ENCODE measurements at regions not wholly inside any gene's neighbourhood (a gene's known extent, or its start where the extent isn't known, plus 50 kb on each side); places are given as distances from the start of the nearest gene placed in this dataset.

- no peak overlapping the region for H3K27ac ChIP-seq (ENCODE audit: insufficient read depth, low read depth, low read length)
- DNase-seq (ENCODE audit: low read depth, low spot score) (no peak), FAIRE-seq (no peak)
- H3K4me1 ChIP-seq (ENCODE audit: control insufficient read depth, extremely low read depth, insufficient read depth, low read length), result no peaks in the 10 kb centered on the region
- no peak overlapping the region for H3K9ac ChIP-seq (replicated peaks; ENCODE audit: extremely low read depth, insufficient read depth, low read length)
- POLR2A ChIA-PET, result no interaction called here
- CTCF ChIA-PET, result interaction anchor here (1.0 to 1.2 kb wide), 2 partner anchors 74 to 294 kb away, joined by 3 to 4 read pairs; no protein-coding TSS in a partner anchor
- intact Hi-C loops (cut with micrococcal nuclease), result no loop called here
- dilution Hi-C loops (cut with MboI; ENCODE audit: extremely low pct_ligation_motif_present, low sequenced_read_pairs), result no loop called here
- no peaks in the 10 kb centered on the region for H3K79me2 ChIP-seq (ENCODE audit: control insufficient read depth, insufficient read depth, low read length)
- H3K4me3 ChIP-seq (replicated peaks in 1 of 3; ENCODE audit: insufficient read depth in 1 of 3, low read depth in 1 of 3, low read length in 3 of 3), result no peak overlapping the region
- no peak overlapping the region for H3K4me2 ChIP-seq (ENCODE audit: insufficient read depth, low read length)
- H3K9me3 ChIP-seq (replicated peaks; ENCODE audit: control insufficient read depth, insufficient read depth, low read length), result no peaks in the 10 kb centered on the region
- TF ChIP-seq, protein P1, sequence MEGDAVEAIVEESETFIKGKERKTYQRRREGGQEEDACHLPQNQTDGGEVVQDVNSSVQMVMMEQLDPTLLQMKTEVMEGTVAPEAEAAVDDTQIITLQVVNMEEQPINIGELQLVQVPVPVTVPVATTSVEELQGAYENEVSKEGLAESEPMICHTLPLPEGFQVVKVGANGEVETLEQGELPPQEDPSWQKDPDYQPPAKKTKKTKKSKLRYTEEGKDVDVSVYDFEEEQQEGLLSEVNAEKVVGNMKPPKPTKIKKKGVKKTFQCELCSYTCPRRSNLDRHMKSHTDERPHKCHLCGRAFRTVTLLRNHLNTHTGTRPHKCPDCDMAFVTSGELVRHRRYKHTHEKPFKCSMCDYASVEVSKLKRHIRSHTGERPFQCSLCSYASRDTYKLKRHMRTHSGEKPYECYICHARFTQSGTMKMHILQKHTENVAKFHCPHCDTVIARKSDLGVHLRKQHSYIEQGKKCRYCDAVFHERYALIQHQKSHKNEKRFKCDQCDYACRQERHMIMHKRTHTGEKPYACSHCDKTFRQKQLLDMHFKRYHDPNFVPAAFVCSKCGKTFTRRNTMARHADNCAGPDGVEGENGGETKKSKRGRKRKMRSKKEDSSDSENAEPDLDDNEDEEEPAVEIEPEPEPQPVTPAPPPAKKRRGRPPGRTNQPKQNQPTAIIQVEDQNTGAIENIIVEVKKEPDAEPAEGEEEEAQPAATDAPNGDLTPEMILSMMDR (IDR thresholded peaks at IDR 0.05; ENCODE audit: extremely low read depth in 1 of 2, insufficient read depth in 1 of 2, low read depth in 1 of 2, low read length in 2 of 2), result no peak
- no peak for TF ChIP-seq FOS (IDR thresholded peaks at IDR 0.05; ENCODE audit: borderline replicate concordance, insufficient read depth, low read length)
- TF ChIP-seq MYC (IDR thresholded peaks at IDR 0.05; ENCODE audit: low read depth, low read length), result no peak
- no peak for TF ChIP-seq JUN (IDR thresholded peaks at IDR 0.05; ENCODE audit: borderline replicate concordance, insufficient read depth, insufficient read length, low read depth)
- no peak for TF ChIP-seq POLR2AphosphoS5 (IDR thresholded peaks at IDR 0.05; ENCODE audit: insufficient read depth, low read depth, low read length)
- TF ChIP-seq GATA2 (IDR thresholded peaks at IDR 0.05; ENCODE audit: insufficient read depth, insufficient read length, low read depth, low read length), result no peak
- TF ChIP-seq EZH2 (IDR thresholded peaks at IDR 0.05; ENCODE audit: borderline replicate concordance, low read depth, low read length, severe bottlenecking), result no peak
- no peak for TF ChIP-seq MAX (IDR thresholded peaks at IDR 0.05; ENCODE audit: insufficient read depth, insufficient read length)
- TF ChIP-seq POLR2A (IDR thresholded peaks at IDR 0.05; ENCODE audit: low read depth, low read length), result no peak
- no peaks in the 10 kb centered on the region for H3K36me3 ChIP-seq (ENCODE audit: control insufficient read depth in 2 of 2, extremely low read depth in 1 of 2, insufficient read depth in 2 of 2, low read length in 2 of 2)
- no peak overlapping the region for H2AFZ ChIP-seq (ENCODE audit: low read depth, low read length)
- BruUV-seq (replicated peaks), result no TSS peak
- peaks cover 0 to 1% of the 10 kb centered on the region in 2 experiments for H3K27me3 ChIP-seq (ENCODE audit: control insufficient read depth in 2 of 2, insufficient read depth in 2 of 2, low read length in 2 of 2)
- H4K20me1 ChIP-seq (replicated peaks; ENCODE audit: control insufficient read depth, extremely low read depth, insufficient read depth, low read length), result no peaks in the 10 kb centered on the region
- no peaks in the 10 kb centered on the region for H3K9me1 ChIP-seq (replicated peaks; ENCODE audit: control insufficient read depth, extremely low read depth, insufficient read depth, low read length)
Measured at GRCh38 chr5:38736089-38736488, 109.7 kb upstream of the OSMR start.
